NCI-H2227 (cell line): ENCODE measurements at regions not wholly inside any gene's neighbourhood (a gene's known extent, or its start where the extent isn't known, plus 50 kb on each side); places are given as distances from the start of the nearest gene placed in this dataset.
"Not testable (repeated sequence)": the region's sequence is repeated elsewhere in the genome, so short reads cannot be mapped to it uniquely, and the experiment has no call there.

Experiments
- DNase-seq: peaks from one replicate; lab custom pipeline; 2025; ENCODE audit not compliant: unreplicated experiment; lab: John Stamatoyannopoulos, UW

GRCh38 chr2:4900861-4901770, 791.1 kb upstream of the SOX11 start:
- DNase-seq, result peak; percentile 72

- no peak for DNase-seq
These were observed 788.4 kb upstream of the SOX11 start for GRCh38 chr2:4903656-4904348.

GRCh38 chr2:4908461-4908860, 783.7 kb upstream of the SOX11 start:
- DNase-seq, result no peak

- no peak for DNase-seq
These were observed 782.7 kb upstream of the SOX11 start for GRCh38 chr2:4909346-4910009.

GRCh38 chr2:4914036-4914435, 778.1 kb upstream of the SOX11 start:
- no peak for DNase-seq

- no peak for DNase-seq
These were observed 777.6 kb upstream of the SOX11 start for GRCh38 chr2:4914551-4914950.

GRCh38 chr2:4915357-4915756, 776.8 kb upstream of the SOX11 start:
- DNase-seq, result no peak

GRCh38 chr2:4916094-4916493, 776.1 kb upstream of the SOX11 start:
- no peak for DNase-seq

- DNase-seq, result peak; percentile 57
These were observed 761.5 kb upstream of the SOX11 start for GRCh38 chr2:4930704-4931103.

GRCh38 chr2:4931721-4932365, 760.3 kb upstream of the SOX11 start:
- DNase-seq, result peak; percentile 8

GRCh38 chr2:4935291-4935690, 756.9 kb upstream of the SOX11 start:
- DNase-seq, result not testable (repeated sequence)

- no peak for DNase-seq
These were observed 754.6 kb upstream of the SOX11 start for GRCh38 chr2:4937550-4937949.

- DNase-seq, result no peak
These were observed 754.0 kb upstream of the SOX11 start for GRCh38 chr2:4938206-4938605.

- DNase-seq, result no peak
These were observed 749.7 kb upstream of the SOX11 start for GRCh38 chr2:4942441-4942840.

GRCh38 chr2:4947911-4948310, 744.3 kb upstream of the SOX11 start:
- no peak for DNase-seq

GRCh38 chr2:4951368-4951767, 740.8 kb upstream of the SOX11 start:
- no peak for DNase-seq

GRCh38 chr2:4959219-4959618, 733.0 kb upstream of the SOX11 start:
- no peak for DNase-seq

GRCh38 chr2:4962419-4962818, 729.8 kb upstream of the SOX11 start:
- no peak for DNase-seq

GRCh38 chr2:4963106-4963505, 729.1 kb upstream of the SOX11 start:
- DNase-seq, result no peak

GRCh38 chr2:4964001-4964540, 728.1 kb upstream of the SOX11 start:
- no peak for DNase-seq

GRCh38 chr2:4964579-4964978, 727.6 kb upstream of the SOX11 start:
- DNase-seq, result peak; percentile 35
